Testis (tissue), 2 donors: ENCODE measurements at regions not wholly inside any gene's neighbourhood (a gene's known extent, or its start where the extent isn't known, plus 50 kb on each side); places are given as distances from the start of the nearest gene placed in this dataset.

Experiments
- DNase-seq: peaks from one replicate; pipeline ENCODE4 v3.0.0-alpha.2; 2019
- H3K27ac ChIP-seq, 2 donors: fragments of 200-600 bp; sonication (generic); one replicate each; pipeline ENCODE4 v1.5.1; 2019
- H3K27me3 ChIP-seq: fragments of 200-600 bp; sonication (generic); one replicate; pipeline ENCODE4 v1.5.1; 2019
- H3K36me3 ChIP-seq: fragments of 200-600 bp; sonication (generic); one replicate; pipeline ENCODE4 v1.5.1; 2017; ENCODE audit warnings: low read depth; ENCODE audit errors: missing control alignments
- H3K4me1 ChIP-seq: fragments of 200-600 bp; sonication (generic); one replicate; pipeline ENCODE4 v1.5.1; 2019
- H3K4me3 ChIP-seq, 2 donors: fragments of 200-600 bp; sonication (generic); one replicate each; pipeline ENCODE4 v1.5.1; 2017 to 2019
- H3K9me3 ChIP-seq: fragments of 200-600 bp; sonication (generic); one replicate; pipeline ENCODE4 v1.5.1; 2017
- CTCF ChIP-seq, 3 experiments: fragments of 450-650 bp in 2 of 3; fragments of 200-600 bp in 1 of 3; sonication (generic) in 1 of 3; IDR thresholded peaks; one replicate each; pipeline ENCODE4 v1.5.1; 2016 to 2019; ENCODE audit warnings: antibody characterized with exemption in 3 of 3, mild to moderate bottlenecking in 2 of 3, moderate library complexity in 1 of 3
- POLR2A ChIP-seq: fragments of 450-650 bp; IDR thresholded peaks from one replicate; pipeline ENCODE4 v1.6.1; 2017; ENCODE audit warnings: antibody characterized with exemption, mild to moderate bottlenecking, moderate library complexity
- WGBS, 2 donors: methylation state at CpG; one replicate each; pipeline ENCODE4 v1.1.5; 2018; 5-methylcytosine and 5-hydroxymethylcytosine counted together
- intact Hi-C: fragments of 100-400 bp; cut with DNase I; formaldehyde crosslinking; loops from one replicate; pipeline ENCODE4 v1.15.1; 2023; ENCODE audit warnings: low total_unique reads

GRCh38 chr4:92210906-92211305 lies 92.9 kb upstream of the GRID2 start:
- intact Hi-C loops: no loop called here
- Histone ChIP-seq H3K27ac (no peak overlapping the region), H3K9me3 (no peaks in the 10 kb centered on the region), H3K4me3 (no peak overlapping the region), H3K36me3 (no peaks in the 10 kb centered on the region), H3K27me3 (no peaks in the 10 kb centered on the region), H3K4me1 (no peaks in the 10 kb centered on the region)
- TF ChIP-seq CTCF (IDR thresholded peaks at IDR 0.05) (no peak), POLR2A (no peak)
- no peak for DNase-seq
- WGBS, 2 donors: 87 to 96% methylated on average over 7 of the region's 7 CpGs

- Histone ChIP-seq H3K4me1 (no peaks in the 10 kb centered on the region), H3K9me3 (no peaks in the 10 kb centered on the region), H3K27ac (no peak overlapping the region), H3K4me3 (no peak overlapping the region), H3K36me3 (no peaks in the 10 kb centered on the region), H3K27me3 (no peaks in the 10 kb centered on the region)
- WGBS, 2 donors: 79 to 89% methylated on average over 4 of the region's 4 CpGs
- intact Hi-C loops: no loop called here
- no peak for TF ChIP-seq CTCF (IDR thresholded peaks at IDR 0.05)
- TF ChIP-seq POLR2A: no peak
- no peak for DNase-seq
Observed at GRCh38 chr4:92215476-92215875, 88.3 kb upstream of the GRID2 start.

- Histone ChIP-seq H3K36me3 (no peaks in the 10 kb centered on the region), H3K4me1 (no peaks in the 10 kb centered on the region), H3K9me3 (no peaks in the 10 kb centered on the region), H3K27ac (no peak overlapping the region), H3K27me3 (no peaks in the 10 kb centered on the region), H3K4me3 (no peak overlapping the region)
- intact Hi-C loops: no loop called here
- no peak for TF ChIP-seq POLR2A
- no peak for TF ChIP-seq CTCF (IDR thresholded peaks at IDR 0.05)
- DNase-seq: no peak
- WGBS, 2 donors: 91 to 97% methylated on average over 1 of the region's 1 CpG
Observed at GRCh38 chr4:92231511-92231910, 72.3 kb upstream of the GRID2 start.

- no peaks in the 10 kb centered on the region for H3K9me3 ChIP-seq
- no peaks in the 10 kb centered on the region for H3K27me3 ChIP-seq
- H3K36me3 ChIP-seq: no peaks in the 10 kb centered on the region
- TF ChIP-seq CTCF (IDR thresholded peaks at IDR 0.05) (no peak), POLR2A (no peak)
- DNase-seq: no peak
- no peaks in the 10 kb centered on the region for H3K4me1 ChIP-seq
- no peak overlapping the region for H3K27ac ChIP-seq
- intact Hi-C loops: no loop called here
- H3K4me3 ChIP-seq: no peak overlapping the region
Observed at GRCh38 chr4:92232566-92232965, 71.2 kb upstream of the GRID2 start.

GRCh38 chr4:92234393-92235176 lies 69.2 kb upstream of the GRID2 start:
- no peak for DNase-seq
- WGBS, 2 donors: 63 to 68% methylated on average over 4 of the region's 4 CpGs
- Histone ChIP-seq H3K36me3 (no peaks in the 10 kb centered on the region), H3K27ac (no peak overlapping the region), H3K27me3 (no peaks in the 10 kb centered on the region), H3K4me3 (no peak overlapping the region), H3K9me3 (no peaks in the 10 kb centered on the region), H3K4me1 (no peaks in the 10 kb centered on the region)
- intact Hi-C loops: no loop called here
- TF ChIP-seq CTCF (IDR thresholded peaks at IDR 0.05) (no peak), POLR2A (no peak)
